HepG2 (cell line): ENCODE measurements at regions not wholly inside any gene's neighbourhood (a gene's known extent, or its start where the extent isn't known, plus 50 kb on each side); places are given as distances from the start of the nearest gene placed in this dataset.

Experiments used
- ATAC-seq: fragments of 200-7000 bp; cut with Tn5 transposase; 3 replicates; pipeline ENCODE4 v1.9.1; 2020; ENCODE audit warnings: mild to moderate bottlenecking, moderate library complexity
- BruUV-seq: library from RNA; stranded (reverse); fragments of 400-500 nt; replicated peaks from 2 replicates; lab custom pipeline; 2021; lab: Mats Ljungman, UMichigan
- CTCF ChIA-PET: fragments of 300-600 bp; formaldehyde crosslinking; extraction: SDS; loops from one replicate; lab custom pipeline; 2021; ENCODE audit warnings: low total read pairs, inconsistent platforms, low intra/inter-chr PET ratio; lab: Yijun Ruan, JAX
- POLR2A ChIA-PET: fragments of 350-600 bp; sonication (Branson Sonifier 250); formaldehyde crosslinking; loops from one replicate; lab custom pipeline; 2020; ENCODE audit warnings: antibody characterized with exemption, inconsistent platforms; lab: Yijun Ruan, JAX
- DNase-seq: peaks from one replicate; pipeline ENCODE4 v3.0.0-alpha.2; 2015; ENCODE audit warnings: low spot score
- FAIRE-seq: peaks from 3 replicates; lab custom pipeline; 2011; peaks lifted over from hg19 to GRCh38; lab: Jason Lieb, UNC
- H2AFZ ChIP-seq: one replicate; pipeline ENCODE4 v1.6.1; 2011; ENCODE audit warnings: low read length, inconsistent platforms
- H3K27ac ChIP-seq: fragments of 300-600 bp; 3 replicates; pipeline ENCODE4 v1.8.0; 2011; ENCODE audit warnings: mixed run types, mild to moderate bottlenecking, mixed read lengths, low read length, inconsistent platforms; ENCODE audit not compliant: insufficient read depth; ENCODE audit errors: extremely low read length
- H3K27me3 ChIP-seq, 2 experiments: fragments of 200-600 bp in 1 of 2; 2 replicates in 1 of 2; 3 replicates in 1 of 2; pipeline versions ENCODE4 v1.6.0 to v1.8.0; 2011; ENCODE audit warnings: low read length in 2 of 2, mild to moderate bottlenecking in 2 of 2, moderate library complexity in 2 of 2, inconsistent platforms in 1 of 2; ENCODE audit not compliant: insufficient read depth in 2 of 2, control insufficient read depth in 1 of 2
- H3K36me3 ChIP-seq, 2 experiments: fragments of 200-600 bp in 1 of 2; replicated peaks in 1 of 2; 2 replicates in 1 of 2; 3 replicates in 1 of 2; pipeline versions ENCODE4 v1.5.1 to v1.8.0; 2011; ENCODE audit warnings: low read length in 2 of 2, inconsistent platforms in 1 of 2; ENCODE audit not compliant: insufficient read depth in 2 of 2, control insufficient read depth in 1 of 2
- H3K4me1 ChIP-seq: 2 replicates; pipeline ENCODE4 v1.5.1; 2012; ENCODE audit warnings: low read length, inconsistent platforms; ENCODE audit not compliant: insufficient read depth
- H3K4me2 ChIP-seq: 2 replicates; pipeline ENCODE4 v1.6.0; 2011; ENCODE audit warnings: low read depth, low read length, inconsistent platforms
- H3K4me3 ChIP-seq, 3 experiments: fragments of 200-600 bp in 1 of 3; sonication (generic), shearing (Covaris generic) in 1 of 3; replicated peaks in 1 of 3; 2 replicates each; pipeline ENCODE4 v1.5.1; 2011 to 2016; ENCODE audit warnings: low read length in 3 of 3, inconsistent platforms in 2 of 3, low read depth in 2 of 3, mild to moderate bottlenecking in 2 of 3, control low read depth in 1 of 3, mixed read lengths in 1 of 3; ENCODE audit not compliant: insufficient read depth in 1 of 3
- H3K79me2 ChIP-seq: one replicate; pipeline ENCODE4 v1.6.1; 2011; ENCODE audit warnings: low read length, inconsistent platforms; ENCODE audit not compliant: insufficient read depth
- H3K9ac ChIP-seq: 2 replicates; pipeline ENCODE4 v1.6.0; 2011; ENCODE audit warnings: mild to moderate bottlenecking, low read depth, low read length, inconsistent platforms; ENCODE audit not compliant: insufficient read depth
- H3K9me3 ChIP-seq: 2 replicates; pipeline ENCODE4 v1.5.1; 2012; ENCODE audit warnings: mild to moderate bottlenecking, low read length
- H4K20me1 ChIP-seq: 2 replicates; pipeline ENCODE4 v1.6.0; 2011; ENCODE audit warnings: inconsistent platforms, mild to moderate bottlenecking, low read length, moderate library complexity; ENCODE audit not compliant: insufficient read depth
- CCDC6 ChIP-seq: sonication (generic); formaldehyde crosslinking; IDR thresholded peaks from 2 replicates; pipeline ENCODE4 v1.8.1; 2022; ENCODE audit warnings: mild to moderate bottlenecking, missing genetic modification reagents, moderate library complexity
- GLI4 ChIP-seq: sonication (generic); formaldehyde crosslinking; IDR thresholded peaks from 2 replicates; pipeline ENCODE4 v1.5.1; 2020; ENCODE audit warnings: missing genetic modification reagents, mild to moderate bottlenecking, moderate library complexity, borderline replicate concordance
- HDAC6 ChIP-seq: fragments of 200-600 bp; sonication (generic); IDR thresholded peaks from 2 replicates; pipeline ENCODE4 v1.7.0; 2017; ENCODE audit warnings: mild to moderate bottlenecking, antibody characterized with exemption, low read length, low read depth
- JDP2 ChIP-seq: sonication (generic); formaldehyde crosslinking; IDR thresholded peaks from 2 replicates; pipeline ENCODE4 v1.8.1; 2022; ENCODE audit warnings: missing genetic modification reagents, borderline replicate concordance
- RBFOX2 ChIP-seq: fragments of 200-400 bp; formaldehyde crosslinking; IDR thresholded peaks from 2 replicates; pipeline ENCODE4 v1.6.1; 2017; ENCODE audit warnings: low read depth, mild to moderate bottlenecking, low read length
- ZBTB38 ChIP-seq: sonication (generic); formaldehyde crosslinking; IDR thresholded peaks from 2 replicates; pipeline ENCODE4 v1.5.1; 2020; ENCODE audit warnings: mild to moderate bottlenecking, missing genetic modification reagents
- ZBTB42 ChIP-seq: sonication (generic); formaldehyde crosslinking; IDR thresholded peaks from 2 replicates; pipeline ENCODE4 v1.5.0; 2020; ENCODE audit warnings: mild to moderate bottlenecking, missing genetic modification reagents
- ZFX ChIP-seq: sonication (generic); formaldehyde crosslinking; IDR thresholded peaks from 2 replicates; pipeline ENCODE4 v1.4.0; 2020; ENCODE audit warnings: mild to moderate bottlenecking, low read depth, missing genetic modification reagents, moderate library complexity
- ZNF142 ChIP-seq: sonication (generic); formaldehyde crosslinking; IDR thresholded peaks from 2 replicates; pipeline ENCODE4 v1.4.0; 2020; ENCODE audit warnings: missing genetic modification reagents
- ZNF224 ChIP-seq: sonication (generic); formaldehyde crosslinking; IDR thresholded peaks from 2 replicates; pipeline ENCODE4 v1.5.0; 2020; ENCODE audit warnings: mild to moderate bottlenecking, missing genetic modification reagents
- ZNF512 ChIP-seq: sonication (generic); formaldehyde crosslinking; IDR thresholded peaks from 2 replicates; pipeline ENCODE4 v1.4.0; 2020; ENCODE audit warnings: mild to moderate bottlenecking, missing genetic modification reagents
- ZNF570 ChIP-seq: sonication (generic); formaldehyde crosslinking; IDR thresholded peaks from 2 replicates; pipeline ENCODE4 v1.4.0; 2020; ENCODE audit warnings: mild to moderate bottlenecking, missing genetic modification reagents, borderline replicate concordance
- ZNF83 ChIP-seq: sonication (generic); formaldehyde crosslinking; IDR thresholded peaks from 2 replicates; pipeline ENCODE4 v1.4.0; 2020; ENCODE audit warnings: missing genetic modification reagents, mild to moderate bottlenecking, borderline replicate concordance
- ZNF891 ChIP-seq: sonication (generic); formaldehyde crosslinking; IDR thresholded peaks from 2 replicates; pipeline ENCODE4 v1.5.0; 2020; ENCODE audit warnings: mild to moderate bottlenecking, missing genetic modification reagents
- WGBS: methylation state at CpG from one replicate; pipeline ENCODE4 v1.1.6; 2017; ENCODE audit warnings: low lambda C conversion rate; 5-methylcytosine and 5-hydroxymethylcytosine counted together
- in situ Hi-C: cut with HindIII; loops from 2 replicates; pipeline ENCODE4 v1.10.0; 2017; ENCODE audit warnings: low pct_unique_long_range_greater_than_20kb; ENCODE audit not compliant: extremely low pct_ligation_motif_present
- intact Hi-C: fragments of 100-400 bp; cut with micrococcal nuclease; formaldehyde crosslinking; loops from one replicate; pipeline ENCODE4 v1.10.0; 2022; ENCODE audit not compliant: unreplicated experiment

- 65% methylated on average over 5 of the region's 6 CpGs for WGBS
- Histone ChIP-seq H2AFZ (no peak overlapping the region), H3K9me3 (no peaks in the 10 kb centered on the region), H3K4me2 (no peak overlapping the region), H3K27ac (no peak overlapping the region), H3K4me3 (no peak overlapping the region), H3K79me2 (no peaks in the 10 kb centered on the region), H3K9ac (no peak overlapping the region), H3K4me1 (no peaks in the 10 kb centered on the region), H3K27me3 (peaks cover 0 to 3% of the 10 kb centered on the region in 2 experiments; a peak in 2 of 5 replicates), H4K20me1 (no peaks in the 10 kb centered on the region), H3K36me3 (no peaks in the 10 kb centered on the region)
- no TSS peak for BruUV-seq
- POLR2A ChIA-PET = no interaction called here
- in situ Hi-C loops = no loop called here
- CTCF ChIA-PET = no interaction called here
- intact Hi-C loops = no loop called here
- DNase-seq = no peak
- ATAC-seq = no peak
- TF ChIP-seq RBFOX2 (no peak), ZNF512 (CRISPR knock-in tag) (no peak), GLI4 (CRISPR knock-in tag) (no peak), ZBTB42 (CRISPR knock-in tag) (no peak), ZBTB38 (CRISPR knock-in tag) (no peak), CCDC6 (CRISPR knock-in tag) (no peak), HDAC6 (no peak), ZFX (CRISPR knock-in tag) (no peak), ZNF83 (CRISPR knock-in tag) (no peak), JDP2 (CRISPR knock-in tag) (no peak), ZNF224 (no peak), ZNF891 (no peak), ZNF142 (CRISPR knock-in tag) (no peak), ZNF570 (no peak)
- no peak for FAIRE-seq
Measured at GRCh38 chr21:29231756-29232529, 66.8 kb upstream of the BACH1 start.
